SK-N-SH (cell line): ENCODE measurements at regions not wholly inside any gene's neighbourhood (a gene's known extent, or its start where the extent isn't known, plus 50 kb on each side); places are given as distances from the start of the nearest gene placed in this dataset.
"Not testable (repeated sequence)": the region's sequence is repeated elsewhere in the genome, so short reads cannot be mapped to it uniquely, and the experiment has no call there.

Experiments
- CTCF ChIA-PET: fragments of 300-600, 350-600 bp; formaldehyde crosslinking; extraction: SDS; loops from one replicate; lab custom pipeline; 2021; lab: Yijun Ruan, JAX
- POLR2A ChIA-PET: fragments of 350-600 bp; sonication (Branson Sonifier 250); formaldehyde crosslinking; extraction: SDS; loops from one replicate; lab custom pipeline; 2020; ENCODE audit warnings: antibody characterized with exemption, inconsistent platforms; lab: Yijun Ruan, JAX
- DNase-seq: peaks from one replicate; pipeline ENCODE4 v3.0.0; 2012
- H2AFZ ChIP-seq: fragments of 200-600 bp; sonication (generic); 2 replicates; pipeline ENCODE4 v1.8.1; 2016; ENCODE audit warnings: antibody characterized with exemption, mild to moderate bottlenecking, low read depth
- H3F3A ChIP-seq: fragments of 200-600 bp; sonication (generic); replicated peaks from 2 replicates; pipeline ENCODE3; 2016; ENCODE audit warnings: antibody characterized with exemption, mild to moderate bottlenecking; ENCODE audit not compliant: insufficient read depth
- H3K27ac ChIP-seq, 2 experiments: fragments of 200-500 bp in 1 of 2; fragments of 200-600 bp in 1 of 2; sonication (Bioruptor generic) in 1 of 2; sonication (generic), shearing (Covaris generic) in 1 of 2; 2 replicates each; pipeline versions ENCODE4 v1.5.1 to v1.6.1; 2014 to 2016; ENCODE audit warnings: low read depth in 2 of 2, inconsistent platforms in 1 of 2, low read length in 1 of 2, mild to moderate bottlenecking in 1 of 2, mixed read lengths in 1 of 2
- H3K27me3 ChIP-seq: fragments of 200-600 bp; sonication (generic), shearing (Covaris generic); 2 replicates; pipeline ENCODE4 v1.6.1; 2016; ENCODE audit warnings: mixed run types; ENCODE audit not compliant: insufficient read depth
- H3K36me3 ChIP-seq, 2 experiments: fragments of 200-500 bp in 1 of 2; fragments of 200-600 bp in 1 of 2; sonication (Bioruptor generic) in 1 of 2; sonication (generic) in 1 of 2; replicated peaks in 1 of 2; 2 replicates each; pipeline versions ENCODE3 to v1.5.1; 2014 to 2016; ENCODE audit warnings: low read length in 1 of 2, mild to moderate bottlenecking in 1 of 2; ENCODE audit not compliant: insufficient read depth in 2 of 2, control insufficient read depth in 1 of 2
- H3K4me1 ChIP-seq, 2 experiments: fragments of 200-500 bp in 1 of 2; fragments of 200-600 bp in 1 of 2; sonication (Bioruptor generic) in 1 of 2; sonication (generic), shearing (Covaris generic) in 1 of 2; 2 replicates each; pipeline versions ENCODE4 v1.5.1 to v1.6.1; 2014 to 2016; ENCODE audit warnings: low read depth in 1 of 2, low read length in 1 of 2, mixed run types in 1 of 2; ENCODE audit not compliant: insufficient read depth in 2 of 2, control insufficient read depth in 1 of 2
- H3K4me2 ChIP-seq: fragments of 200-600 bp; sonication (generic), shearing (Covaris generic); 2 replicates; pipeline ENCODE4 v1.6.1; 2017; ENCODE audit warnings: mixed run types
- H3K4me3 ChIP-seq, 2 experiments: fragments of 200-500 bp in 1 of 2; fragments of 200-600 bp in 1 of 2; sonication (Bioruptor generic) in 1 of 2; sonication (generic), shearing (Covaris generic) in 1 of 2; 2 replicates each; pipeline versions ENCODE4 v1.5.1 to v1.8.1; 2014 to 2016; ENCODE audit warnings: low read depth in 2 of 2, inconsistent platforms in 1 of 2, low read length in 1 of 2, mild to moderate bottlenecking in 1 of 2, mixed read lengths in 1 of 2, moderate library complexity in 1 of 2
- H3K79me2 ChIP-seq: fragments of 200-600 bp; sonication (generic); 2 replicates; pipeline ENCODE4 v1.8.1; 2017; ENCODE audit warnings: mild to moderate bottlenecking; ENCODE audit not compliant: insufficient read depth
- H3K9ac ChIP-seq: fragments of 200-600 bp; sonication (generic); 2 replicates; pipeline ENCODE4 v1.6.1; 2017; ENCODE audit warnings: mixed run types
- H3K9me2 ChIP-seq: fragments of 200-600 bp; sonication (generic); 2 replicates; pipeline ENCODE4 v1.6.1; 2017; ENCODE audit warnings: mixed run types
- H3K9me3 ChIP-seq: fragments of 200-600 bp; sonication (generic); 2 replicates; pipeline ENCODE4 v1.6.1; 2017; ENCODE audit warnings: mixed run types, mild to moderate bottlenecking, moderate library complexity
- H4K20me1 ChIP-seq: fragments of 200-600 bp; sonication (generic); 2 replicates; pipeline ENCODE4 v1.6.1; 2017; ENCODE audit warnings: mild to moderate bottlenecking, mixed run types; ENCODE audit not compliant: insufficient read depth
- CTCF ChIP-seq: fragments of 200-600 bp; sonication (generic); IDR thresholded peaks from 2 replicates; pipeline ENCODE4 v1.6.1; 2017; ENCODE audit warnings: antibody characterized with exemption, mild to moderate bottlenecking, moderate library complexity
- FOSL2 ChIP-seq: IDR thresholded peaks from 2 replicates; pipeline ENCODE4 v1.4.0; 2012; ENCODE audit warnings: low read depth, mild to moderate bottlenecking, moderate library complexity, borderline replicate concordance
- REST ChIP-seq: IDR thresholded peaks from 2 replicates; pipeline ENCODE4 v1.6.1; 2012; ENCODE audit warnings: mild to moderate bottlenecking, low read depth, low read length, moderate library complexity
- RXRA ChIP-seq: IDR thresholded peaks from 2 replicates; pipeline ENCODE4 v1.4.0; 2012; ENCODE audit warnings: low read depth, mild to moderate bottlenecking, borderline replicate concordance
- USF2 ChIP-seq: fragments of 150-350 bp; IDR thresholded peaks from 2 replicates; pipeline ENCODE4 v1.6.1; 2017; ENCODE audit warnings: antibody characterized with exemption, low read length, low read depth, borderline replicate concordance
- WGBS: methylation state at CpG from one replicate; pipeline ENCODE4 v1.1.6; 2017; ENCODE audit warnings: low lambda C conversion rate; 5-methylcytosine and 5-hydroxymethylcytosine counted together

- Histone ChIP-seq H3K36me3 (no peaks in the 10 kb centered on the region), H3K79me2 (no peaks in the 10 kb centered on the region), H3K27me3 (no peaks in the 10 kb centered on the region), H3K27ac (no peak overlapping the region), H3K4me1 (no peaks in the 10 kb centered on the region), H3K9me3 (no peaks in the 10 kb centered on the region), H3K4me2 (no peak overlapping the region), H3K9me2 (no peaks in the 10 kb centered on the region), H2AFZ (no peak overlapping the region), H4K20me1 (no peaks in the 10 kb centered on the region), H3F3A (no peaks in the 10 kb centered on the region), H3K9ac (no peak overlapping the region), H3K4me3 (no peak overlapping the region)
- POLR2A ChIA-PET: no interaction called here
- 58% methylated on average over 6 of the region's 6 CpGs for whole genome bisulfite sequencing
- DNase-seq: no peak
- CTCF ChIA-PET: no interaction called here
- TF ChIP-seq RXRA (no peak), CTCF (no peak), REST (no peak), USF2 (no peak), FOSL2 (no peak)
- TF ChIP-seq, all 33 proteins: peak for 0
Measured at GRCh38 chr4:159927781-159928180, 824.9 kb downstream of the RAPGEF2 start.

GRCh38 chr4:159934602-159935001 lies 831.7 kb downstream of the RAPGEF2 start:
- H3K36me3 ChIP-seq, H3K27ac ChIP-seq, H4K20me1 ChIP-seq, H3K79me2 ChIP-seq, H2AFZ ChIP-seq, H3K9me3 ChIP-seq, H3K9me2 ChIP-seq, H3K4me2 ChIP-seq, H3F3A ChIP-seq, POLR2A ChIA-PET, DNase-seq, H3K4me1 ChIP-seq, H3K27me3 ChIP-seq, H3K4me3 ChIP-seq, H3K9ac ChIP-seq: not testable (repeated sequence)
- CTCF ChIA-PET: interaction anchor here (1.3 kb wide), 1 partner anchor 12 kb away, joined by 3 read pairs; no protein-coding TSS in a partner anchor
- 40% methylated on average over 1 of the region's 8 CpGs for WGBS
